HG03159 (cell line): ENCODE measurements at regions not wholly inside any gene's neighbourhood (a gene's known extent, or its start where the extent isn't known, plus 50 kb on each side); places are given as distances from the start of the nearest gene placed in this dataset.
A peak's percentile ranks its signal among the peaks of the same experiment; 100 is the strongest.
"Not testable (repeated sequence)": the region's sequence is repeated elsewhere in the genome, so short reads cannot be mapped to it uniquely, and the experiment has no call there.

Source experiments
- ATAC-seq: cut with Tn5 transposase; IDR thresholded peaks from one replicate; pipeline ENCODE4 v1.9.1; 2021; ENCODE audit warnings: mild to moderate bottlenecking, moderate library complexity; ENCODE audit not compliant: unreplicated experiment

- ATAC-seq: no peak
These were observed 65.8 kb downstream of the SPIN4 start for GRCh38 chrX:63285375-63285774.

- no peak for ATAC-seq
These were observed 66.5 kb downstream of the SPIN4 start for GRCh38 chrX:63284659-63285058.

GRCh38 chrX:63283348-63283747, 67.8 kb downstream of the SPIN4 start:
- no peak for ATAC-seq

GRCh38 chrX:63282828-63283227, 68.3 kb downstream of the SPIN4 start:
- ATAC-seq: no peak

- no peak for ATAC-seq
These were observed 69.1 kb downstream of the SPIN4 start for GRCh38 chrX:63282077-63282476.

GRCh38 chrX:63281465-63281864, 69.7 kb downstream of the SPIN4 start:
- ATAC-seq: no peak

GRCh38 chrX:63277394-63277793, 73.7 kb downstream of the SPIN4 start:
- ATAC-seq: not testable (repeated sequence)

- ATAC-seq: peak; percentile 83
These were observed 76.0 kb downstream of the SPIN4 start for GRCh38 chrX:63275127-63275526.

- no peak for ATAC-seq
These were observed 80.3 kb downstream of the SPIN4 start for GRCh38 chrX:63270873-63271272.

- no peak for ATAC-seq
These were observed 93.0 kb downstream of the SPIN4 start for GRCh38 chrX:63258144-63258543.

- peak; percentile 100 for ATAC-seq
These were observed 100.8 kb downstream of the SPIN4 start for GRCh38 chrX:63250253-63250868.

- ATAC-seq: not testable (repeated sequence)
These were observed 108.4 kb downstream of the SPIN4 start for GRCh38 chrX:63242689-63243088.

GRCh38 chrX:63235963-63236362, 115.2 kb downstream of the SPIN4 start:
- ATAC-seq: not testable (repeated sequence)

- ATAC-seq: not testable (repeated sequence)
These were observed 118.1 kb downstream of the SPIN4 start for GRCh38 chrX:63233013-63233412.

GRCh38 chrX:63218202-63218601, 132.9 kb downstream of the SPIN4 start:
- ATAC-seq: not testable (repeated sequence)

GRCh38 chrX:63217549-63217948, 133.6 kb downstream of the SPIN4 start:
- ATAC-seq: not testable (repeated sequence)

- peak; percentile 77 for ATAC-seq
These were observed 141.5 kb downstream of the SPIN4 start for GRCh38 chrX:63209645-63210044.

- ATAC-seq: peak; percentile 60
These were observed 142.0 kb downstream of the SPIN4 start for GRCh38 chrX:63209128-63209527.

GRCh38 chrX:63204266-63205074, 146.7 kb downstream of the SPIN4 start:
- ATAC-seq: not testable (repeated sequence)

- not testable (repeated sequence) for ATAC-seq
These were observed 149.1 kb downstream of the SPIN4 start for GRCh38 chrX:63201987-63202386.

- ATAC-seq: not testable (repeated sequence)
These were observed 152.4 kb downstream of the SPIN4 start for GRCh38 chrX:63198693-63199092.

GRCh38 chrX:63192366-63193041, 158.6 kb downstream of the SPIN4 start:
- not testable (repeated sequence) for ATAC-seq
